ENCODE measurements at regions not wholly inside any gene's neighbourhood (a gene's known extent, or its start where the extent isn't known, plus 50 kb on each side); places are given as distances from the start of the nearest gene placed in this dataset.

DNA sequence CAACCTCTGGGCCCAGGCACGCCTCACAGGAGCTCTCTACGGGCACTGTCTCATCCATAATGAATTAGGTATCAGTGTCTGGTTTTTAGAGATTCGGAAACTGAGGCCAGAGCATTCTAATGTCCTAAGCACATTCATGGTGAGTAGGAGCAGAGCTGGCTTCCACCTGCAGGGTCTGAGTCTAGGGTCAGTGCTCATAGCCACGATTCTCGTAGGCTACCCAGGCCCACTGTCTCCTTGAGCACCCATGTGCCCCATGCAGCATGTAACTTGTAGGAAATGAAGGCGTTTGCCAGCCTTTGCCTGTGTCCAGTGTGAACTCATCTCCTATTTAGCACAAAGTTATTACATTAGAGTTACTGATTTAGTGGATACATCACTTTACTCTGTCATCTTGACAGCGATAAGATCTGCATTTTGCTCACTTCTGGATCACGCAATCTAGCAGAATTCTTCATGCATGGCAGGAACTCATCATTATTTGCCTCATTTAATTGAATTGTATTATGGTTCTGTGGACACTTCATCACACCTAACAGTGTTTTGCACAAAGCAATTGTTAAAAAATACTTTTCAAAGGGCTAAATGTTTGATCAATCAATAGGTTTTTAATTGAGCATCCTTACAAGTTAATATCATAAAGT lies 205.3 kb upstream of the SULF2 start:
- TF ChIP-seq, protein P1, sequence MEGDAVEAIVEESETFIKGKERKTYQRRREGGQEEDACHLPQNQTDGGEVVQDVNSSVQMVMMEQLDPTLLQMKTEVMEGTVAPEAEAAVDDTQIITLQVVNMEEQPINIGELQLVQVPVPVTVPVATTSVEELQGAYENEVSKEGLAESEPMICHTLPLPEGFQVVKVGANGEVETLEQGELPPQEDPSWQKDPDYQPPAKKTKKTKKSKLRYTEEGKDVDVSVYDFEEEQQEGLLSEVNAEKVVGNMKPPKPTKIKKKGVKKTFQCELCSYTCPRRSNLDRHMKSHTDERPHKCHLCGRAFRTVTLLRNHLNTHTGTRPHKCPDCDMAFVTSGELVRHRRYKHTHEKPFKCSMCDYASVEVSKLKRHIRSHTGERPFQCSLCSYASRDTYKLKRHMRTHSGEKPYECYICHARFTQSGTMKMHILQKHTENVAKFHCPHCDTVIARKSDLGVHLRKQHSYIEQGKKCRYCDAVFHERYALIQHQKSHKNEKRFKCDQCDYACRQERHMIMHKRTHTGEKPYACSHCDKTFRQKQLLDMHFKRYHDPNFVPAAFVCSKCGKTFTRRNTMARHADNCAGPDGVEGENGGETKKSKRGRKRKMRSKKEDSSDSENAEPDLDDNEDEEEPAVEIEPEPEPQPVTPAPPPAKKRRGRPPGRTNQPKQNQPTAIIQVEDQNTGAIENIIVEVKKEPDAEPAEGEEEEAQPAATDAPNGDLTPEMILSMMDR (IDR thresholded peaks at IDR 0.05; ENCODE audit: low read depth, low read length), result no peak
- no peak for TF ChIP-seq EZH2phosphoT487 (IDR thresholded peaks at IDR 0.05; ENCODE audit: low read depth)
